IPS-18c (cell line): ENCODE measurements at regions not wholly inside any gene's neighbourhood (a gene's known extent, or its start where the extent isn't known, plus 50 kb on each side); places are given as distances from the start of the nearest gene placed in this dataset.
"Not testable (repeated sequence)": the region's sequence is repeated elsewhere in the genome, so short reads cannot be mapped to it uniquely, and the experiment has no call there.

Experiments used
- H3K4me3 ChIP-seq: 2 replicates; pipeline ENCODE4 v1.7.0; 2013; ENCODE audit warnings: low read depth, mild to moderate bottlenecking, low read length, moderate library complexity; ENCODE audit not compliant: insufficient read depth
- H3K9me3 ChIP-seq: one replicate; pipeline ENCODE4 v1.6.1; 2013; ENCODE audit warnings: mild to moderate bottlenecking, low read length, moderate library complexity; ENCODE audit not compliant: control insufficient read depth, insufficient read depth

GRCh38 chr13:22931576-22931975 is 249.2 kb upstream of the SGCG start:
- Histone ChIP-seq H3K4me3 (no peak overlapping the region), H3K9me3 (no peaks in the 10 kb centered on the region)

- not testable (repeated sequence) for H3K4me3 ChIP-seq, H3K9me3 ChIP-seq
Observed at GRCh38 chr13:22932632-22933412, 248.0 kb upstream of the SGCG start.

- no peaks in the 10 kb centered on the region for H3K9me3 ChIP-seq
- H3K4me3 ChIP-seq, result no peak overlapping the region
Observed at GRCh38 chr13:22933571-22934181, 247.1 kb upstream of the SGCG start.

GRCh38 chr13:22934744-22935523 is 245.8 kb upstream of the SGCG start:
- Histone ChIP-seq H3K4me3 (no peak overlapping the region), H3K9me3 (no peaks in the 10 kb centered on the region)

- no peaks in the 10 kb centered on the region for H3K9me3 ChIP-seq
- no peak overlapping the region for H3K4me3 ChIP-seq
Observed at GRCh38 chr13:22936228-22936627, 244.6 kb upstream of the SGCG start.

- Histone ChIP-seq H3K4me3 (no peak overlapping the region), H3K9me3 (no peaks in the 10 kb centered on the region)
Observed at GRCh38 chr13:22937241-22937640, 243.5 kb upstream of the SGCG start.

GRCh38 chr13:22937953-22938352 is 242.8 kb upstream of the SGCG start:
- Histone ChIP-seq H3K4me3 (no peak overlapping the region), H3K9me3 (no peaks in the 10 kb centered on the region)

- no peak overlapping the region for H3K4me3 ChIP-seq
Observed at GRCh38 chr13:22938576-22938975, 242.2 kb upstream of the SGCG start.

GRCh38 chr13:22939157-22939556 is 241.6 kb upstream of the SGCG start:
- H3K4me3 ChIP-seq, result no peak overlapping the region
- no peaks in the 10 kb centered on the region for H3K9me3 ChIP-seq

More at GRCh38 chr13:22938576-22938975, 242.2 kb upstream of the SGCG start:
- H3K9me3 ChIP-seq, result no peaks in the 10 kb centered on the region

GRCh38 chr13:22940090-22940710 is 240.6 kb upstream of the SGCG start:
- Histone ChIP-seq H3K9me3 (no peaks in the 10 kb centered on the region), H3K4me3 (no peak overlapping the region)

- H3K4me3 ChIP-seq, result no peak overlapping the region
- no peaks in the 10 kb centered on the region for H3K9me3 ChIP-seq
Observed at GRCh38 chr13:22940736-22941135, 240.0 kb upstream of the SGCG start.

GRCh38 chr13:22941495-22941894 is 239.3 kb upstream of the SGCG start:
- H3K9me3 ChIP-seq, result not testable (repeated sequence)

GRCh38 chr13:22942831-22943230 is 237.9 kb upstream of the SGCG start:
- not testable (repeated sequence) for H3K4me3 ChIP-seq, H3K9me3 ChIP-seq

More at GRCh38 chr13:22941495-22941894, 239.3 kb upstream of the SGCG start:
- H3K4me3 ChIP-seq, result not testable (repeated sequence)

GRCh38 chr13:22944378-22944777 is 236.4 kb upstream of the SGCG start:
- no peak overlapping the region for H3K4me3 ChIP-seq
- H3K9me3 ChIP-seq, result peaks cover 2% of the 10 kb centered on the region

GRCh38 chr13:22945321-22946226 is 235.2 kb upstream of the SGCG start:
- Histone ChIP-seq H3K9me3 (peaks cover 2% of the 10 kb centered on the region), H3K4me3 (no peak overlapping the region)

GRCh38 chr13:22948421-22948820 is 232.4 kb upstream of the SGCG start:
- no peak overlapping the region for H3K4me3 ChIP-seq
- peaks cover 2% of the 10 kb centered on the region for H3K9me3 ChIP-seq

GRCh38 chr13:22952018-22952417 is 228.8 kb upstream of the SGCG start:
- not testable (repeated sequence) for H3K4me3 ChIP-seq, H3K9me3 ChIP-seq
